PC-3 (cell line): ENCODE measurements at regions not wholly inside any gene's neighbourhood (a gene's known extent, or its start where the extent isn't known, plus 50 kb on each side); places are given as distances from the start of the nearest gene placed in this dataset.
"Not testable (repeated sequence)": the region's sequence is repeated elsewhere in the genome, so short reads cannot be mapped to it uniquely, and the experiment has no call there.

Experiments used
- ATAC-seq: fragments of 200-7000 bp; cut with Tn5 transposase; 2 replicates; pipeline ENCODE4 v1.9.1; 2020; ENCODE audit warnings: mild to moderate bottlenecking, moderate library complexity
- BruUV-seq: library from RNA; stranded (reverse); fragments of 400-500 nt; replicated peaks from 2 replicates; lab custom pipeline; 2021; lab: Mats Ljungman, UMichigan
- CTCF ChIA-PET: fragments of 300-600 bp; sonication (Branson Sonifier 250); formaldehyde crosslinking; loops from one replicate; lab custom pipeline; 2022; ENCODE audit warnings: antibody characterized with exemption; lab: Charles Lee
- POLR2A ChIA-PET: fragments of 300-600 bp; sonication (Branson Sonifier 250); formaldehyde crosslinking; loops from one replicate; lab custom pipeline; 2022; ENCODE audit warnings: antibody characterized with exemption; ENCODE audit not compliant: unreplicated experiment; lab: Charles Lee
- DNase-seq: peaks from one replicate; pipeline ENCODE4 v3.0.0-alpha.2; 2015
- H2AFZ ChIP-seq: fragments of 300-600 bp; sonication (generic); 2 replicates; pipeline ENCODE4 v1.6.0; 2016; ENCODE audit warnings: antibody characterized with exemption, low read length
- H3F3A ChIP-seq: fragments of 300-600 bp; sonication (generic); one replicate; pipeline ENCODE4 v1.6.0; 2017; ENCODE audit warnings: antibody characterized with exemption, low read length, control low read depth, mild to moderate bottlenecking; ENCODE audit not compliant: unreplicated experiment
- H3K27ac ChIP-seq: fragments of 300-600 bp; sonication (generic); 2 replicates; pipeline ENCODE4 v1.5.1; 2016; ENCODE audit warnings: mild to moderate bottlenecking, low read length
- H3K27me3 ChIP-seq: fragments of 300-600 bp; sonication (generic); 2 replicates; pipeline ENCODE4 v1.6.1; 2016; ENCODE audit warnings: low read length, mixed read lengths
- H3K36me3 ChIP-seq: fragments of 300-600 bp; sonication (generic); 2 replicates; pipeline ENCODE4 v1.6.1; 2016; ENCODE audit warnings: low read depth, mixed run types, low read length, mixed read lengths
- H3K4me1 ChIP-seq: fragments of 300-600 bp; sonication (generic); 2 replicates; pipeline ENCODE4 v1.5.1; 2016; ENCODE audit warnings: low read length; ENCODE audit not compliant: insufficient read depth
- H3K4me2 ChIP-seq: fragments of 300-600 bp; sonication (generic); 2 replicates; pipeline ENCODE4 v1.6.0; 2016; ENCODE audit warnings: low read length
- H3K4me3 ChIP-seq: fragments of 300-600 bp; sonication (generic); 2 replicates; pipeline ENCODE4 v1.5.1; 2016; ENCODE audit warnings: mild to moderate bottlenecking, low read length, mixed read lengths
- H3K79me2 ChIP-seq: fragments of 300-600 bp; sonication (generic); 2 replicates; pipeline ENCODE4 v1.6.1; 2017; ENCODE audit warnings: low read length, mixed read lengths
- H3K9ac ChIP-seq: fragments of 300-600 bp; sonication (generic); 2 replicates; pipeline ENCODE4 v1.6.0; 2016; ENCODE audit warnings: mild to moderate bottlenecking, low read length
- H3K9me2 ChIP-seq: fragments of 300-600 bp; sonication (generic); replicated peaks from 2 replicates; pipeline ENCODE4 v1.6.1; 2016; ENCODE audit warnings: mixed run types, low read length, mixed read lengths
- H3K9me3 ChIP-seq: fragments of 300-600 bp; sonication (generic); 2 replicates; pipeline ENCODE4 v1.6.1; 2016; ENCODE audit warnings: low read length, mixed read lengths
- H4K20me1 ChIP-seq: fragments of 300-600 bp; sonication (generic); 2 replicates; pipeline ENCODE4 v1.6.1; 2016; ENCODE audit warnings: low read length, mixed read lengths
- CTCF ChIP-seq: fragments of 300-600 bp; sonication (generic); conservative IDR thresholded peaks from 2 replicates; pipeline ENCODE4 v1.5.1; 2017; ENCODE audit warnings: antibody characterized with exemption, low read depth, mild to moderate bottlenecking, low read length
- intact Hi-C: fragments of 100-400 bp; cut with micrococcal nuclease; formaldehyde crosslinking; loops from 2 replicates; pipeline ENCODE4 v1.9.0; 2023

GRCh38 chr2:131665716-131666115 lies 138.0 kb downstream of the CCDC74A start:
- H3K4me2 ChIP-seq, H3K36me3 ChIP-seq, POLR2A ChIA-PET, intact Hi-C loops, H3K9ac ChIP-seq, BruUV-seq, DNase-seq, CTCF ChIA-PET, H4K20me1 ChIP-seq, H3K9me2 ChIP-seq, H3K79me2 ChIP-seq, H3K4me3 ChIP-seq, H3F3A ChIP-seq, H3K27ac ChIP-seq, H3K9me3 ChIP-seq, H3K4me1 ChIP-seq, H3K27me3 ChIP-seq, ATAC-seq, H2AFZ ChIP-seq: not testable (repeated sequence)

- H3F3A ChIP-seq, H3K4me2 ChIP-seq, H3K4me3 ChIP-seq, H3K9me2 ChIP-seq, H3K9ac ChIP-seq, H3K27me3 ChIP-seq, POLR2A ChIA-PET, H3K36me3 ChIP-seq, intact Hi-C loops, BruUV-seq, H3K27ac ChIP-seq, H4K20me1 ChIP-seq, ATAC-seq, H3K9me3 ChIP-seq, H2AFZ ChIP-seq, CTCF ChIA-PET, H3K79me2 ChIP-seq: not testable (repeated sequence)
- H3K4me1 ChIP-seq = peaks cover 11% of the 10 kb centered on the region
- DNase-seq = peak; percentile 46
Measured at GRCh38 chr2:131668794-131669540, 141.3 kb downstream of the CCDC74A start.

GRCh38 chr2:131671841-131672470 lies 144.3 kb downstream of the CCDC74A start:
- BruUV-seq, H3K4me3 ChIP-seq, H3F3A ChIP-seq, H3K9ac ChIP-seq, H3K9me2 ChIP-seq, H3K27ac ChIP-seq, H3K79me2 ChIP-seq, DNase-seq, H3K36me3 ChIP-seq, ATAC-seq, H4K20me1 ChIP-seq, H3K27me3 ChIP-seq, POLR2A ChIA-PET, H3K9me3 ChIP-seq: not testable (repeated sequence)
- intact Hi-C loops = loop anchor here (2.0 kb wide), 1 partner anchor 475 kb away; no protein-coding TSS in a partner anchor
- Histone ChIP-seq H2AFZ (peak overlapping the region; percentile 93; the same call in 1 of the 2 replicates), H3K4me1 (peaks cover 11% of the 10 kb centered on the region), H3K4me2 (peak overlapping the region; percentile 100; the same call in 1 of the 2 replicates)
- CTCF ChIA-PET = interaction anchor here (0.7 to 1.7 kb wide), 3 partner anchors 11 to 259 kb away, joined by 3 to 7 read pairs (median 7); no protein-coding TSS in a partner anchor

- CTCF ChIA-PET = interaction anchor here (0.6 to 1.7 kb wide), 7 partner anchors 9 to 262 kb away, joined by 3 to 7 read pairs (median 3); no protein-coding TSS in a partner anchor
- ATAC-seq = peak; percentile 85
- H3K9ac ChIP-seq, H3K9me2 ChIP-seq, H3F3A ChIP-seq, H4K20me1 ChIP-seq, H3K79me2 ChIP-seq, BruUV-seq, H3K27me3 ChIP-seq, H3K9me3 ChIP-seq, H3K36me3 ChIP-seq, POLR2A ChIA-PET, H3K27ac ChIP-seq: not testable (repeated sequence)
- Histone ChIP-seq H2AFZ (peak overlapping the region; percentile 93), H3K4me3 (peak overlapping the region; percentile 74), H3K4me1 (peaks cover 11% of the 10 kb centered on the region), H3K4me2 (peak overlapping the region; percentile 100)
- DNase-seq = peak; percentile 65
- peak; percentile 65 for TF ChIP-seq CTCF
- intact Hi-C loops = loop anchor here (1.0 to 2.0 kb wide), 2 partner anchors 474 to 518 kb away; no protein-coding TSS in a partner anchor
Measured at GRCh38 chr2:131672471-131673399, 145.0 kb downstream of the CCDC74A start.
